Thyroid gland (tissue), 4 donors: ENCODE measurements at regions not wholly inside any gene's neighbourhood (a gene's known extent, or its start where the extent isn't known, plus 50 kb on each side); places are given as distances from the start of the nearest gene placed in this dataset.

Experiments
- DNase-seq, 2 donors: peaks; one replicate each; pipeline ENCODE4 v3.0.0-alpha.2; 2019
- H3K27ac ChIP-seq, 3 donors: fragments of 200-600 bp; sonication (generic); 1 replicate in 2 of 3; 2 replicates in 1 of 3; pipeline ENCODE4 v1.5.1; 2016 to 2019; ENCODE audit warnings: mild to moderate bottlenecking in 1 of 3, moderate library complexity in 1 of 3
- H3K27me3 ChIP-seq: fragments of 200-600 bp; sonication (generic); one replicate; pipeline ENCODE4 v1.5.1; 2019
- H3K36me3 ChIP-seq, 2 donors: fragments of 200-600 bp; sonication (generic); one replicate each; pipeline ENCODE4 v1.5.1; 2016 to 2019
- H3K4me1 ChIP-seq, 2 donors: fragments of 200-600 bp; sonication (generic); one replicate each; pipeline ENCODE4 v1.5.1; 2017 to 2019
- H3K4me3 ChIP-seq, 3 donors: fragments of 200-600 bp; sonication (generic); replicated peaks in 1 of 3; 1 replicate in 2 of 3; 2 replicates in 1 of 3; pipeline ENCODE4 v1.5.1; 2016; ENCODE audit warnings: mild to moderate bottlenecking in 1 of 3
- H3K9me3 ChIP-seq: fragments of 200-600 bp; sonication (generic); one replicate; pipeline ENCODE4 v1.5.1; 2017
- POLR2A ChIP-seq, 2 donors: fragments of 450-650 bp; IDR thresholded peaks; one replicate each; pipeline ENCODE4 v1.6.1; 2017; ENCODE audit warnings: antibody characterized with exemption in 2 of 2, mild to moderate bottlenecking in 2 of 2, moderate library complexity in 1 of 2
- WGBS, 2 donors: methylation state at CpG; one replicate each; pipeline ENCODE4 v1.1.5; 2017; 5-methylcytosine and 5-hydroxymethylcytosine counted together
- intact Hi-C: fragments of 100-400 bp; cut with DNase I; formaldehyde crosslinking; loops from one replicate; pipeline ENCODE4 v1.15.1; 2023
- TF ChIP-seq, protein P1 (sequence below), 6 experiments: fragments of 200-600 bp in 3 of 6; fragments of 450-650 bp in 3 of 6; sonication (generic) in 3 of 6; IDR thresholded peaks; one replicate each; pipeline ENCODE4 v1.5.1; 2016 to 2019; ENCODE audit warnings: antibody characterized with exemption in 6 of 6, mild to moderate bottlenecking in 2 of 6, inconsistent platforms in 1 of 6, moderate library complexity in 1 of 6

DNA sequence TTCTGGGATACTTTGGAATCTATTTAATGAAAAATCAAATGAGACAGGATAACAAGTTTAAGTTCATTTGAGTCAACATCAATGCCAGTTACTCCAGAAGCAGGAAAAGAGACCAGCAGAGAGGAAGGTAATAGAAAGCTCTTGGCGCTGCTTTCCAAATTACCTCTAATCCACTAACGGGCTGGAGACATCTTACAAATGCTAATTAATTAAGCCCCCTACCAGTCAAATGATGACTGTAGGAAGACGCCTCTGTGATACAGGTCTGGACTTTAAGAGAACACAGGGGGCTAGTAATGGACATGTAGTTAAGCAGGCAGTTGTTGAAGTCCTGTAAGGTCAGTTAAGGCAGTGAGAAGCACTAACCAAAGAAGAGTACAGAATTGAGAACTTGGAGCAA is 65.3 kb upstream of the HTR4 start:
- TF ChIP-seq, protein P1, sequence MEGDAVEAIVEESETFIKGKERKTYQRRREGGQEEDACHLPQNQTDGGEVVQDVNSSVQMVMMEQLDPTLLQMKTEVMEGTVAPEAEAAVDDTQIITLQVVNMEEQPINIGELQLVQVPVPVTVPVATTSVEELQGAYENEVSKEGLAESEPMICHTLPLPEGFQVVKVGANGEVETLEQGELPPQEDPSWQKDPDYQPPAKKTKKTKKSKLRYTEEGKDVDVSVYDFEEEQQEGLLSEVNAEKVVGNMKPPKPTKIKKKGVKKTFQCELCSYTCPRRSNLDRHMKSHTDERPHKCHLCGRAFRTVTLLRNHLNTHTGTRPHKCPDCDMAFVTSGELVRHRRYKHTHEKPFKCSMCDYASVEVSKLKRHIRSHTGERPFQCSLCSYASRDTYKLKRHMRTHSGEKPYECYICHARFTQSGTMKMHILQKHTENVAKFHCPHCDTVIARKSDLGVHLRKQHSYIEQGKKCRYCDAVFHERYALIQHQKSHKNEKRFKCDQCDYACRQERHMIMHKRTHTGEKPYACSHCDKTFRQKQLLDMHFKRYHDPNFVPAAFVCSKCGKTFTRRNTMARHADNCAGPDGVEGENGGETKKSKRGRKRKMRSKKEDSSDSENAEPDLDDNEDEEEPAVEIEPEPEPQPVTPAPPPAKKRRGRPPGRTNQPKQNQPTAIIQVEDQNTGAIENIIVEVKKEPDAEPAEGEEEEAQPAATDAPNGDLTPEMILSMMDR (IDR thresholded peaks at IDR 0.05), result no peak
- no peak for TF ChIP-seq POLR2A (IDR thresholded peaks at IDR 0.05)
- intact Hi-C loops, result no loop called here
- H3K36me3 ChIP-seq, result no peaks in the 10 kb centered on the region
- WGBS, 2 donors, result 53 to 64% methylated on average over 3 of the region's 3 CpGs
- H3K4me1 ChIP-seq, result no peaks in the 10 kb centered on the region
- H3K4me3 ChIP-seq, result no peak overlapping the region
- no peaks in the 10 kb centered on the region for H3K9me3 ChIP-seq
- H3K27ac ChIP-seq, result no peak overlapping the region
- no peaks in the 10 kb centered on the region for H3K27me3 ChIP-seq
- DNase-seq, result no peak

DNA sequence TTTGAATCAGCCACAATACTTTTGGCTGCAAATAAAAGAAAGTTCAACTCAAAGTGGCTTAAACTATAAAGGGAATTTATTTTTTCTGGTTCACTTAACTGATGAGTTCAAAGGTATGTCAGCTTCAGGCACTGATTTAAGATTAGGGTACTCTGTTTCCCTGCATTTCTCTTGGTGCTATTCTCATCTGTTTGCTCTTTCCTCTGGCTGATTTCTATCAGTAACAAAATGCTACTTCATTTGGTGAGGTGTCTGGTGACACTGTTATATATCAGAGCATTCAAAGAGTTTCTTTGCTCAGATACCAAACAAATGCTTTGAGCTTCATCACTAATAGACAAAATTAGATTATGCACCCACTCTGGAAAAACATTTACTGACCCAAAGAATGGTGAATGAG is 65.9 kb upstream of the HTR4 start:
- intact Hi-C loops, result no loop called here
- Histone ChIP-seq H3K9me3 (no peaks in the 10 kb centered on the region), H3K27ac (no peak overlapping the region), H3K4me1 (no peaks in the 10 kb centered on the region), H3K4me3 (no peak overlapping the region), H3K27me3 (no peaks in the 10 kb centered on the region), H3K36me3 (no peaks in the 10 kb centered on the region)
- DNase-seq, result no peak
- TF ChIP-seq, protein P1 (IDR thresholded peaks at IDR 0.05), result no peak
- no peak for TF ChIP-seq POLR2A (IDR thresholded peaks at IDR 0.05)

DNA sequence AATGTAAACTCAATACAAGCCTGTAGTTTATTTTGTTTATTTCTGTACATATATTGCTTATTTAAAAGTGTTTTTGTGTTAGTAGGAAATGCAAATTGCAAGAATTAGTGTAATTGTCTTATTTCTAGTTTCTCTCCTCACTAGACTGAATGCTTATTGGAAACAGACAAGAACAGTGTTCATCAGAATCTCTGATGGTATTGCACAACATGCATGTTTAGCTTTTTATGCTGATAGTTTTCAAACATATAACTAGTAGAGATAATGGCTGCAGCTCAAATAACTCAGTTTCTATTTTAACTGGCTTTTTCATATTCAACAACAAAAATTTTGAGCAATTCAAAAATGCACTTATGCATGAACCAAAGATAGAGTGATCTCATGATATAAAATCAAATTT is 68.8 kb upstream of the HTR4 start:
- intact Hi-C loops, result no loop called here
- no peak overlapping the region for H3K4me3 ChIP-seq
- DNase-seq, result no peak
- TF ChIP-seq, protein P1 (IDR thresholded peaks at IDR 0.05), result no peak
- TF ChIP-seq POLR2A (IDR thresholded peaks at IDR 0.05), result no peak
- no peak overlapping the region for H3K27ac ChIP-seq
- no peaks in the 10 kb centered on the region for H3K9me3 ChIP-seq
- H3K27me3 ChIP-seq, result no peaks in the 10 kb centered on the region
- no peaks in the 10 kb centered on the region for H3K4me1 ChIP-seq
- no peaks in the 10 kb centered on the region for H3K36me3 ChIP-seq

DNA sequence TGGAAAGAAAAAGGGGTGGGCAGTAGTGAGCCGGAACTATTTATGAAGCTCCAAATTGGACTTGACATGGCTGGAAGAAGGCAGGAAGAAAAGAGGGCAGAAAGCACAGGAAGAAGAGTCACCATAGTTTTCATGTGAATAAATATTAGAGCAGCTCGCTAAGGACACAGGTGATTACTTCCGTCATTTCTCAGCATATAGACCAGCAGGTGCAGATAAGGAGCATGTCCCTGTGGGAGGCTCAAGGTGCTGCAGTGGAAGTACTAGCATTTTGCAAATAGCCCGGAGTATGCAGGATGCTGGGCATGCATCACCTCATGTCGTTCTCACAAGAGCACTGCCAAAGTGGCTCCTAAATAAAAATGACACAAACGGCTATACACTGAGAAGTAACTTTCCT is 71.3 kb upstream of the HTR4 start:
- Histone ChIP-seq H3K4me3 (no peak overlapping the region), H3K4me1 (no peaks in the 10 kb centered on the region), H3K27me3 (no peaks in the 10 kb centered on the region), H3K27ac (no peak overlapping the region), H3K9me3 (no peaks in the 10 kb centered on the region), H3K36me3 (no peaks in the 10 kb centered on the region)
- TF ChIP-seq, protein P1 (IDR thresholded peaks at IDR 0.05), result no peak
- TF ChIP-seq POLR2A (IDR thresholded peaks at IDR 0.05), result no peak
- 64 to 73% methylated on average over 6 of the region's 6 CpGs for WGBS, 2 donors
- intact Hi-C loops, result no loop called here
- no peak for DNase-seq

DNA sequence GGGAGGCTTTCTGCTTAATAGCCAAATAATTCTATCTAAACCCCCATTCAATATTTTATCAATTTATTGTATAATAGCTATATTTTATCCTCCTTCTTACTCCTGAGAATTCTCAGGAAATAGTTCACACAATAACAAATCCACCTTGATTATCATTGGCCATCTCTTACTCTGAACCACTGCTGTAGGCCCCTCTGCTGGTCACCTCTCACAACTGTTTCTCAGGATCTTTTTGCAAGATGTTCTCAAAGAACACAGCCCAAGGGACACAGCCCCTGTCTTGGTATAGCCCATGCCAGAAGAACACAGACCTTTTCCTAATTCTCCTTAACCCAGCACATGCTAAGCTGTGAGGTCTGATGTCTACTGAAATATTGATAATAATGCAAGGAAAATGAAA is 74.9 kb upstream of the HTR4 start:
- Histone ChIP-seq H3K27ac (no peak overlapping the region), H3K4me1 (no peaks in the 10 kb centered on the region), H3K9me3 (no peaks in the 10 kb centered on the region), H3K27me3 (no peaks in the 10 kb centered on the region), H3K36me3 (no peaks in the 10 kb centered on the region), H3K4me3 (no peak overlapping the region)
- intact Hi-C loops, result no loop called here
- TF ChIP-seq, protein P1 (IDR thresholded peaks at IDR 0.05), result no peak
- no peak for TF ChIP-seq POLR2A (IDR thresholded peaks at IDR 0.05)
- no peak for DNase-seq
